ENCODE measurements at regions not wholly inside any gene's neighbourhood (a gene's known extent, or its start where the extent isn't known, plus 50 kb on each side); places are given as distances from the start of the nearest gene placed in this dataset.
A peak's percentile ranks its signal among the peaks of the same experiment; 100 is the strongest.

- H3K4me1 ChIP-seq (ENCODE audit: control insufficient read depth, insufficient read depth, low read length): no peaks in the 10 kb centered on the region
- H3K4me3 ChIP-seq (ENCODE audit: low read length): no peak overlapping the region
- WGBS (ENCODE audit: insufficient coverage): no CpG with 5 or more reads among the region's 2 CpGs
- H3K27ac ChIP-seq (ENCODE audit: low read length): no peak overlapping the region
- DNase-seq: no peak
- H3K27me3 ChIP-seq (ENCODE audit: control insufficient read depth, insufficient read depth, low read length): no peaks in the 10 kb centered on the region
- no peaks in the 10 kb centered on the region for H3K36me3 ChIP-seq (ENCODE audit: control insufficient read depth, insufficient read depth, low read length)
- H3K9me3 ChIP-seq (replicated peaks; ENCODE audit: control insufficient read depth, low read depth, low read length): no peaks in the 10 kb centered on the region
Observed at GRCh38 chr2:145775591-145775990, 1255.7 kb upstream of the ZEB2 start.

GRCh38 chr2:145771525-145771924, 1251.6 kb upstream of the ZEB2 start:
- H3K9me3 ChIP-seq (replicated peaks; ENCODE audit: control insufficient read depth, low read depth, low read length): no peaks in the 10 kb centered on the region
- H3K4me1 ChIP-seq (ENCODE audit: control insufficient read depth, insufficient read depth, low read length): no peaks in the 10 kb centered on the region
- no peak overlapping the region for H3K27ac ChIP-seq (ENCODE audit: low read length)
- DNase-seq: no peak
- H3K36me3 ChIP-seq (ENCODE audit: control insufficient read depth, insufficient read depth, low read length): no peaks in the 10 kb centered on the region
- no peak overlapping the region for H3K4me3 ChIP-seq (ENCODE audit: low read length)
- H3K27me3 ChIP-seq (ENCODE audit: control insufficient read depth, insufficient read depth, low read length): no peaks in the 10 kb centered on the region

GRCh38 chr2:145769011-145769716, 1249.2 kb upstream of the ZEB2 start:
- Histone ChIP-seq H3K4me1 (ENCODE audit: control insufficient read depth, insufficient read depth, low read length) (peaks cover 3% of the 10 kb centered on the region), H3K27ac (ENCODE audit: low read length) (no peak overlapping the region), H3K27me3 (ENCODE audit: control insufficient read depth, insufficient read depth, low read length) (no peaks in the 10 kb centered on the region), H3K36me3 (ENCODE audit: control insufficient read depth, insufficient read depth, low read length) (no peaks in the 10 kb centered on the region), H3K4me3 (ENCODE audit: low read length) (no peak overlapping the region), H3K9me3 (replicated peaks; ENCODE audit: control insufficient read depth, low read depth, low read length) (no peaks in the 10 kb centered on the region)
- no CpG with 5 or more reads among the region's 5 CpGs for WGBS (ENCODE audit: insufficient coverage)
- no peak for DNase-seq

- Histone ChIP-seq H3K4me1 (ENCODE audit: control insufficient read depth, insufficient read depth, low read length) (peaks cover 5% of the 10 kb centered on the region), H3K27me3 (ENCODE audit: control insufficient read depth, insufficient read depth, low read length) (no peaks in the 10 kb centered on the region), H3K27ac (ENCODE audit: low read length) (no peak overlapping the region), H3K4me3 (ENCODE audit: low read length) (no peak overlapping the region), H3K9me3 (replicated peaks; ENCODE audit: control insufficient read depth, low read depth, low read length) (no peaks in the 10 kb centered on the region), H3K36me3 (ENCODE audit: control insufficient read depth, insufficient read depth, low read length) (no peaks in the 10 kb centered on the region)
- no CpG with 5 or more reads among the region's 1 CpG for WGBS (ENCODE audit: insufficient coverage)
- DNase-seq: no peak
Observed at GRCh38 chr2:145765874-145766273, 1246.0 kb upstream of the ZEB2 start.

- Histone ChIP-seq H3K27ac (ENCODE audit: low read length) (no peak overlapping the region), H3K27me3 (ENCODE audit: control insufficient read depth, insufficient read depth, low read length) (no peaks in the 10 kb centered on the region), H3K36me3 (ENCODE audit: control insufficient read depth, insufficient read depth, low read length) (no peaks in the 10 kb centered on the region), H3K4me3 (ENCODE audit: low read length) (no peak overlapping the region), H3K9me3 (replicated peaks; ENCODE audit: control insufficient read depth, low read depth, low read length) (no peaks in the 10 kb centered on the region), H3K4me1 (ENCODE audit: control insufficient read depth, insufficient read depth, low read length) (peaks cover 5% of the 10 kb centered on the region)
- WGBS (ENCODE audit: insufficient coverage): 51% methylated on average over 3 of the region's 6 CpGs
- DNase-seq: peak; percentile 64
Observed at GRCh38 chr2:145764631-145765030, 1244.7 kb upstream of the ZEB2 start.

- Histone ChIP-seq H3K4me1 (ENCODE audit: control insufficient read depth, insufficient read depth, low read length) (peaks cover 5% of the 10 kb centered on the region), H3K27ac (ENCODE audit: low read length) (peak overlapping the region; percentile 45), H3K9me3 (replicated peaks; ENCODE audit: control insufficient read depth, low read depth, low read length) (no peaks in the 10 kb centered on the region), H3K4me3 (ENCODE audit: low read length) (no peak overlapping the region), H3K36me3 (ENCODE audit: control insufficient read depth, insufficient read depth, low read length) (no peaks in the 10 kb centered on the region), H3K27me3 (ENCODE audit: control insufficient read depth, insufficient read depth, low read length) (no peaks in the 10 kb centered on the region)
- peak; percentile 85 for DNase-seq
- no CpG with 5 or more reads among the region's 4 CpGs for WGBS (ENCODE audit: insufficient coverage)
Observed at GRCh38 chr2:145760781-145761649, 1241.1 kb upstream of the ZEB2 start.

- peaks cover 2% of the 10 kb centered on the region for H3K4me1 ChIP-seq (ENCODE audit: control insufficient read depth, insufficient read depth, low read length)
- no peaks in the 10 kb centered on the region for H3K9me3 ChIP-seq (replicated peaks; ENCODE audit: control insufficient read depth, low read depth, low read length)
- H3K4me3 ChIP-seq (ENCODE audit: low read length): no peak overlapping the region
- no peaks in the 10 kb centered on the region for H3K27me3 ChIP-seq (ENCODE audit: control insufficient read depth, insufficient read depth, low read length)
- DNase-seq: no peak
- WGBS (ENCODE audit: insufficient coverage): no CpG with 5 or more reads among the region's 3 CpGs
- H3K36me3 ChIP-seq (ENCODE audit: control insufficient read depth, insufficient read depth, low read length): no peaks in the 10 kb centered on the region
- no peak overlapping the region for H3K27ac ChIP-seq (ENCODE audit: low read length)
Observed at GRCh38 chr2:145759228-145759915, 1239.5 kb upstream of the ZEB2 start.

- Histone ChIP-seq H3K4me1 (ENCODE audit: control insufficient read depth, insufficient read depth, low read length) (peaks cover 7% of the 10 kb centered on the region), H3K27me3 (ENCODE audit: control insufficient read depth, insufficient read depth, low read length) (no peaks in the 10 kb centered on the region), H3K4me3 (ENCODE audit: low read length) (no peak overlapping the region), H3K36me3 (ENCODE audit: control insufficient read depth, insufficient read depth, low read length) (no peaks in the 10 kb centered on the region), H3K9me3 (replicated peaks; ENCODE audit: control insufficient read depth, low read depth, low read length) (no peaks in the 10 kb centered on the region), H3K27ac (ENCODE audit: low read length) (no peak overlapping the region)
- no CpG with 5 or more reads among the region's 3 CpGs for WGBS (ENCODE audit: insufficient coverage)
- no peak for DNase-seq
Observed at GRCh38 chr2:145757503-145758246, 1237.8 kb upstream of the ZEB2 start.

- H3K27ac ChIP-seq (ENCODE audit: low read length): no peak overlapping the region
- H3K27me3 ChIP-seq (ENCODE audit: control insufficient read depth, insufficient read depth, low read length): no peaks in the 10 kb centered on the region
- DNase-seq: no peak
- H3K4me1 ChIP-seq (ENCODE audit: control insufficient read depth, insufficient read depth, low read length): peaks cover 13% of the 10 kb centered on the region
- no peaks in the 10 kb centered on the region for H3K36me3 ChIP-seq (ENCODE audit: control insufficient read depth, insufficient read depth, low read length)
- 100% methylated on average over 1 of the region's 6 CpGs for WGBS (ENCODE audit: insufficient coverage)
- no peaks in the 10 kb centered on the region for H3K9me3 ChIP-seq (replicated peaks; ENCODE audit: control insufficient read depth, low read depth, low read length)
- no peak overlapping the region for H3K4me3 ChIP-seq (ENCODE audit: low read length)
Observed at GRCh38 chr2:145755019-145755837, 1235.3 kb upstream of the ZEB2 start.

All from muscle of leg (tissue), 3 donors.